Body of pancreas (tissue), 4 donors: ENCODE measurements at regions not wholly inside any gene's neighbourhood (a gene's known extent, or its start where the extent isn't known, plus 50 kb on each side); places are given as distances from the start of the nearest gene placed in this dataset.
"Not testable (repeated sequence)": the region's sequence is repeated elsewhere in the genome, so short reads cannot be mapped to it uniquely, and the experiment has no call there.

Source experiments
- ATAC-seq: fragments of 150-250 bp; one replicate; pipeline ENCODE4 v1.9.1; 2016
- DNase-seq, 4 donors: peaks; one replicate each; pipeline ENCODE4 v3.0.0-alpha.2; 2019
- H3K27ac ChIP-seq, 4 donors: fragments of 200-600 bp; sonication (generic); 1 replicate in 3 of 4; 2 replicates in 1 of 4; pipeline versions ENCODE4 v1.5.1 to v1.6.1; 2016 to 2019; ENCODE audit warnings: mild to moderate bottlenecking in 1 of 4, mixed read lengths in 1 of 4, moderate library complexity in 1 of 4
- H3K27me3 ChIP-seq, 2 donors: fragments of 200-600 bp; sonication (generic); one replicate each; pipeline ENCODE4 v1.6.0; 2016; ENCODE audit warnings: mild to moderate bottlenecking in 1 of 2
- H3K36me3 ChIP-seq, 2 donors: fragments of 200-600 bp; sonication (generic); replicated peaks in 1 of 2; 2 replicates each; pipeline ENCODE4 v1.5.1; 2016; ENCODE audit warnings: low read depth in 2 of 2; ENCODE audit not compliant: insufficient read depth in 1 of 2
- H3K4me1 ChIP-seq: fragments of 200-600 bp; sonication (generic); one replicate; pipeline ENCODE4 v1.6.0; 2016
- H3K4me3 ChIP-seq, 2 donors: fragments of 200-600 bp; sonication (generic); 1 replicate in 1 of 2; 2 replicates in 1 of 2; pipeline ENCODE4 v1.5.1; 2016 to 2019
- H3K9me3 ChIP-seq, 3 donors: fragments of 200-600 bp; sonication (generic); 1 replicate in 2 of 3; 2 replicates in 1 of 3; pipeline ENCODE4 v1.5.1; 2016
- CTCF ChIP-seq, 7 experiments: fragments of 450-650 bp in 4 of 7; fragments of 200-600 bp in 3 of 7; sonication (generic) in 3 of 7; IDR thresholded peaks; one replicate each; pipeline ENCODE4 v1.5.1; 2016 to 2019; ENCODE audit warnings: antibody characterized with exemption in 7 of 7
- POLR2A ChIP-seq, 3 donors: fragments of 450-650 bp; IDR thresholded peaks; one replicate each; pipeline ENCODE4 v1.6.1; 2016; ENCODE audit warnings: antibody characterized with exemption in 3 of 3, mild to moderate bottlenecking in 2 of 3
- WGBS, 2 donors: methylation state at CpG; one replicate each; pipeline ENCODE4 v1.1.5; 2017; 5-methylcytosine and 5-hydroxymethylcytosine counted together
- intact Hi-C: fragments of 100-400 bp; cut with DNase I; formaldehyde crosslinking; loops from one replicate; pipeline ENCODE4 v1.15.1; 2023

DNA sequence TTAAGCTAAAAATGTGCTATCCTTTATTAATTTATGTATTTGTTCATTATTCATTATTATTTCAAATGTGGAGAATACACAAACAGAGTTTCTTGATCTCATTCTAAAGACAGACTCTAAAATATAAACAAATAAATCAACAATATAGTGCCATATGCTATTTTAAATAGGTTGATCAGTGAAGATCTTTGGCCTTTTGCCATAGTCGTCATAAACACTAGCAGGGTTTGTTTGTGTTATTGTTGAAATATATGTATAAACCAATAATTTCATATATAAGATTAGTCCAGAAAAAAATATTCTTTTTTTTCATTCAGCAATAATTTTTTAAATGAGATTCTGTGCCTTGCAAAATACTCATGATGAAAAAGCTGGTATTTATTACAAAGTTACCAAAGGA, 62.1 kb upstream of the KYNU start:
- no peaks in the 10 kb centered on the region for H3K27me3 ChIP-seq
- TF ChIP-seq CTCF (IDR thresholded peaks at IDR 0.05) = no peak
- TF ChIP-seq POLR2A (IDR thresholded peaks at IDR 0.05) = no peak
- no peaks in the 10 kb centered on the region for H3K36me3 ChIP-seq
- H3K4me3 ChIP-seq = no peak overlapping the region
- intact Hi-C loops = no loop called here
- H3K27ac ChIP-seq = no peak overlapping the region
- no peaks in the 10 kb centered on the region for H3K9me3 ChIP-seq
- no peaks in the 10 kb centered on the region for H3K4me1 ChIP-seq
- WGBS, 2 donors = 27 to 31% methylated on average over 1 of the region's 1 CpG
- DNase-seq (no peak), ATAC-seq (no peak)

- no peak for ATAC-seq
- intact Hi-C loops = no loop called here
These were observed 63.3 kb upstream of the KYNU start for GRCh38 chr2:142813830-142814829.

DNA sequence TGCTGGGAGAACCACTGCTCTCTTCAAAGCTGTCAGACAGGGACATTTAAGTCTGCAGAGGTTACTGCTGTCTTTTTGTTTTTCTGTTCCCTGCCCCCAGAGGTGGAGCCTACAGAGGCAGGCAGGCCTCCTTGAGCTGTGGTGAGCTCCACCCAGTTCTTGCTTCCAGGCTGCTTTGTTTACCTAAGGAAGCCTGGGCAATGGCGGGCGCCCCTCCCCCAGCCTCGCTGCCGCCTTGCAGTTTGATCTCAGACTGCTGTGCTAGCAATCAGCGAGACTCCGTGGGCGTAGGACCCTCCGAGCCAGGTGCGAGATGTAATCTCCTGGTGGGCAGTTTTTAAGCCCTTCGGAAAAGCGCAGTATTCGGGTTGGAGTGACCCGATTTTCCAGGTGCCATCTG, 65.8 kb upstream of the KYNU start:
- H3K4me3 ChIP-seq, H3K9me3 ChIP-seq, DNase-seq, H3K4me1 ChIP-seq, H3K27ac ChIP-seq, intact Hi-C loops, ATAC-seq, H3K27me3 ChIP-seq, H3K36me3 ChIP-seq: not testable (repeated sequence)
- 65 to 84% methylated on average over 13 of the region's 13 CpGs for WGBS, 2 donors

More at GRCh38 chr2:142813830-142814829, 63.3 kb upstream of the KYNU start:
- 51 to 58% methylated on average over 5 of the region's 5 CpGs for WGBS, 2 donors
- H3K4me3 ChIP-seq = no peak overlapping the region
- no peak for DNase-seq
- H3K9me3 ChIP-seq = no peaks in the 10 kb centered on the region
- no peaks in the 10 kb centered on the region for H3K4me1 ChIP-seq
- H3K36me3 ChIP-seq = no peaks in the 10 kb centered on the region
- H3K27me3 ChIP-seq = no peaks in the 10 kb centered on the region
- no peak overlapping the region for H3K27ac ChIP-seq
- TF ChIP-seq POLR2A (IDR thresholded peaks at IDR 0.05) = no peak
- TF ChIP-seq CTCF (IDR thresholded peaks at IDR 0.05) = no peak

- no peak overlapping the region for H3K27ac ChIP-seq
- no peaks in the 10 kb centered on the region for H3K36me3 ChIP-seq
- H3K9me3 ChIP-seq = no peaks in the 10 kb centered on the region
- intact Hi-C loops = no loop called here
- H3K4me3 ChIP-seq = no peak overlapping the region
- H3K27me3 ChIP-seq = no peaks in the 10 kb centered on the region
- DNase-seq (no peak), ATAC-seq (no peak)
- TF ChIP-seq POLR2A (IDR thresholded peaks at IDR 0.05) = no peak
- TF ChIP-seq CTCF (IDR thresholded peaks at IDR 0.05) = no peak
- no peaks in the 10 kb centered on the region for H3K4me1 ChIP-seq
These were observed 72.2 kb upstream of the KYNU start for GRCh38 chr2:142805244-142805643.

GRCh38 chr2:142803158-142803557, 74.3 kb upstream of the KYNU start:
- no peaks in the 10 kb centered on the region for H3K4me1 ChIP-seq
- intact Hi-C loops = no loop called here
- no peaks in the 10 kb centered on the region for H3K36me3 ChIP-seq
- H3K27me3 ChIP-seq = no peaks in the 10 kb centered on the region
- no peak for ATAC-seq
- no peaks in the 10 kb centered on the region for H3K9me3 ChIP-seq
- no peak overlapping the region for H3K27ac ChIP-seq
- no peak for DNase-seq
- TF ChIP-seq CTCF (IDR thresholded peaks at IDR 0.05) (no peak), POLR2A (IDR thresholded peaks at IDR 0.05) (no peak)
- no peak overlapping the region for H3K4me3 ChIP-seq
